ENCODE measurements at regions not wholly inside any gene's neighbourhood (a gene's known extent, or its start where the extent isn't known, plus 50 kb on each side); places are given as distances from the start of the nearest gene placed in this dataset.

DNA sequence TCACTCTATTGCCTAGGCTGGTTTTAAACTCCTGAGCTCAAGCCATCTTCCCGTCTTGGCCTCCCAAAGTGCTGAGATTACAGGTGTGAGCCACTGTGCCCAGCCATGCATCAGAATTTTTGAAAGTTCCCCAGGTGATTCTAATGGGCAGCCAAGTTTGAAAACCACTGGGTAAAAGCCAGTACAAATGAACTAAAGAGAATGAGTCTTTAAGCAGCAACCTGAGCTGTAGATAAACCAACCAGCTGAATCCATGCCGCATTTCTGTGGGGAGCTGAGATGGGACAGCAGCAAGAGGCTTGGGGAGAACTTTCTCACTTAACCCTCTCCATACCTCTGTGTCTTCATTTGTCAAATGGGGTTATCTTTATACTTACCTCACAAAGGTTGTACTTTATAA is 67.5 kb downstream of the VEGFA start:
- TF ChIP-seq CTCF (IDR thresholded peaks at IDR 0.05; ENCODE audit: insufficient read depth, low read length) (no peak), REST (IDR thresholded peaks at IDR 0.05; ENCODE audit: insufficient replicate concordance, low read depth) (no peak), GABPA (IDR thresholded peaks at IDR 0.05; ENCODE audit: low read depth) (no peak)
